ENCODE measurements at regions not wholly inside any gene's neighbourhood (a gene's known extent, or its start where the extent isn't known, plus 50 kb on each side); places are given as distances from the start of the nearest gene placed in this dataset.

DNA sequence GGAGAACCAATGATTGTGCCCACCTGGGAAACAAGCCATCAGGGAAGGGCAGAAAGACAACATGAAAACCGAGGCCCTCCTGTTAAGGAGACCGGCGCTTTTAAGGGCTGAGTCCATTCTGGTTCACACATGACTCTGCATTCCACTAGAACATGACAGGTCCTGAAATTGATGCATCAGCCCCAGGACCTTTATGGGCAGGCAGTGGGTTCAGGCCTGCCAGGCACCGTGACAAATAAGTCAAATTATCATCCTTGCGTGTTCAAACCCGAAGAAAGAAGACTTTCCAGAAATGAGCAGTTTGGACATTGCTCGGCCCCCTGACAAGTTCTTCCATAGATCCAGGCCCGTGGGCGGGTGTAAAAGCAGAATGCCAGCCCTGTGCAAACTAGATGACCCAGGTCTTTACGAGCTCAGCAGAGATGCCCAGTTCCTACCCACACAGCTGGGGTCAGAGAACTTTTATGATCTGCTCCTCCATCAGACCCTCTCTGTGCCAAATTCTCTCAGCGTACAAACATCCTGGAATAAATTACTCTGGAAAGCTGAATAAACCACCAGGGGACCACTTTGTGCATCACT is 295.5 kb upstream of the WWC1 start:
- Histone ChIP-seq H3K27me3 (no peaks in the 10 kb centered on the region; the same call in 1 of the 2 replicates), H3K36me3 (no peaks in the 10 kb centered on the region), H3K4me3 (ENCODE audit: low read depth, low read length) (no peak overlapping the region), H3K9me3 (no peaks in the 10 kb centered on the region), H3K4me1 (no peaks in the 10 kb centered on the region)
- no peak for DNase-seq
- TF ChIP-seq, protein P1, sequence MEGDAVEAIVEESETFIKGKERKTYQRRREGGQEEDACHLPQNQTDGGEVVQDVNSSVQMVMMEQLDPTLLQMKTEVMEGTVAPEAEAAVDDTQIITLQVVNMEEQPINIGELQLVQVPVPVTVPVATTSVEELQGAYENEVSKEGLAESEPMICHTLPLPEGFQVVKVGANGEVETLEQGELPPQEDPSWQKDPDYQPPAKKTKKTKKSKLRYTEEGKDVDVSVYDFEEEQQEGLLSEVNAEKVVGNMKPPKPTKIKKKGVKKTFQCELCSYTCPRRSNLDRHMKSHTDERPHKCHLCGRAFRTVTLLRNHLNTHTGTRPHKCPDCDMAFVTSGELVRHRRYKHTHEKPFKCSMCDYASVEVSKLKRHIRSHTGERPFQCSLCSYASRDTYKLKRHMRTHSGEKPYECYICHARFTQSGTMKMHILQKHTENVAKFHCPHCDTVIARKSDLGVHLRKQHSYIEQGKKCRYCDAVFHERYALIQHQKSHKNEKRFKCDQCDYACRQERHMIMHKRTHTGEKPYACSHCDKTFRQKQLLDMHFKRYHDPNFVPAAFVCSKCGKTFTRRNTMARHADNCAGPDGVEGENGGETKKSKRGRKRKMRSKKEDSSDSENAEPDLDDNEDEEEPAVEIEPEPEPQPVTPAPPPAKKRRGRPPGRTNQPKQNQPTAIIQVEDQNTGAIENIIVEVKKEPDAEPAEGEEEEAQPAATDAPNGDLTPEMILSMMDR (IDR thresholded peaks at IDR 0.05; ENCODE audit: low read depth, low read length): no peak

DNA sequence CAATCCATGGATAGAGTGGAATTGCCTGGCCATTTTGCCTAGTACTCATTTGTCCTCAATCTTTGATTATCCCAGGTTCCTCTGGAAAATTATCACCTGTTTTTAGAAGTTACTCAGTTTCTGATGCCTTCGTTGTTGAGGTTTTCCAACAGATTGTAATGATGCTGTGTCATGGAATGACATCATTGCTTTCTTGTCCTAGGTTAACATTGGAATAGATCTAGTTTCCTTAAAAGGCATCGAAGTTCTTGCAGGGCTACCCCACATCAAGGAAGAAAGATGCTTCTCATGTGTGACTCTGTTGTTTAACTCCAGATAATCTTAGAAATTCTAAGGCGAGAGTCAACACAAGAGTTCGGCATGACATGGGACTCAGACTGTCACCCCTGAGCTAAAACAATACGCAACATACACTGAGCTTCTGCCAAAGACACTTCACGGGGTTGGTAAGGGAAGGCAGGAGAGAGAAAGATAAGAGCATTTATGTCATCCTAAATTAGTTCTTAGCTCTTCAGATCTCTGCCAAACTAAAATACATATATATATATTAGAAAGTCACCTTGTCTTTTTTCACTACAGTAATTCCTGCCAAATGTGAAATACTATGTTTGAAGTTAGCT is 293.2 kb upstream of the WWC1 start:
- Histone ChIP-seq H3K9me3 (no peaks in the 10 kb centered on the region), H3K27me3 (no peaks in the 10 kb centered on the region), H3K4me3 (ENCODE audit: low read depth, low read length) (no peak overlapping the region), H3K36me3 (no peaks in the 10 kb centered on the region), H3K4me1 (no peaks in the 10 kb centered on the region)
- TF ChIP-seq, protein P1 (IDR thresholded peaks at IDR 0.05; ENCODE audit: low read depth, low read length): no peak
- no peak for DNase-seq

GRCh38 chr5:167999182-167999581 is 292.3 kb upstream of the WWC1 start:
- no peaks in the 10 kb centered on the region for H3K9me3 ChIP-seq
- no peaks in the 10 kb centered on the region for H3K4me1 ChIP-seq
- H3K36me3 ChIP-seq: no peaks in the 10 kb centered on the region
- no peak for DNase-seq
- H3K4me3 ChIP-seq (ENCODE audit: low read depth, low read length): no peak overlapping the region
- TF ChIP-seq, protein P1 (IDR thresholded peaks at IDR 0.05; ENCODE audit: low read depth, low read length): no peak
- no peaks in the 10 kb centered on the region for H3K27me3 ChIP-seq

DNA sequence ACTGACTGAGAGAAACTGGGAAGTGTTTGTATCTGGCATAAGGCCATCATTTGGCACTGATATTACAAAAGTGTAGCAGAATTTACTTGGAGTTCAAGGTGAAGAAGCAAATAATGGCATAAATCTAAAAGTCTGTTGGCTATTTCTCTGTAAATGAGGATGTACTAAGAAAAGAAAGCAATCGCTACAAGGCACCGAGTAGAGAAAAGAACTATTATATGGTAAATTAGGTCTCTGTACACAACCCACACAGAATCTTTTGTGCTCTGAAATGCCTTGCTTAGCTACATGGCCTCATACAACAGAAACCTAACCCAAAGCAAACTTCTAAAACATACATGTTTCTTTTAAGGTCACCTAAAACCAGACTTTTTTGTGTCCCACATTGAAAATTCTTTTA is 290.1 kb upstream of the WWC1 start:
- Histone ChIP-seq H3K4me3 (ENCODE audit: low read depth, low read length) (no peak overlapping the region), H3K4me1 (no peaks in the 10 kb centered on the region), H3K36me3 (no peaks in the 10 kb centered on the region), H3K9me3 (no peaks in the 10 kb centered on the region), H3K27me3 (no peaks in the 10 kb centered on the region)
- no peak for DNase-seq
- TF ChIP-seq, protein P1 (IDR thresholded peaks at IDR 0.05; ENCODE audit: low read depth, low read length): no peak

GRCh38 chr5:168002116-168002515 is 289.3 kb upstream of the WWC1 start:
- Histone ChIP-seq H3K9me3 (no peaks in the 10 kb centered on the region), H3K36me3 (no peaks in the 10 kb centered on the region), H3K4me1 (no peaks in the 10 kb centered on the region), H3K4me3 (ENCODE audit: low read depth, low read length) (no peak overlapping the region), H3K27me3 (no peaks in the 10 kb centered on the region)
- no peak for DNase-seq
- TF ChIP-seq, protein P1 (IDR thresholded peaks at IDR 0.05; ENCODE audit: low read depth, low read length): no peak

GRCh38 chr5:168005093-168005492 is 286.4 kb upstream of the WWC1 start:
- Histone ChIP-seq H3K4me1 (no peaks in the 10 kb centered on the region), H3K27me3 (no peaks in the 10 kb centered on the region), H3K36me3 (no peaks in the 10 kb centered on the region), H3K9me3 (no peaks in the 10 kb centered on the region), H3K4me3 (ENCODE audit: low read depth, low read length) (no peak overlapping the region)
- TF ChIP-seq, protein P1 (IDR thresholded peaks at IDR 0.05; ENCODE audit: low read depth, low read length): no peak
- DNase-seq: no peak

Measured in BE2C (cell line).